LoVo (cell line): ENCODE measurements at regions not wholly inside any gene's neighbourhood (a gene's known extent, or its start where the extent isn't known, plus 50 kb on each side); places are given as distances from the start of the nearest gene placed in this dataset.

Source experiments
- DNase-seq: peaks from one replicate; pipeline ENCODE4 v3.0.0-alpha.2; 2016; ENCODE audit warnings: low spot score

DNA sequence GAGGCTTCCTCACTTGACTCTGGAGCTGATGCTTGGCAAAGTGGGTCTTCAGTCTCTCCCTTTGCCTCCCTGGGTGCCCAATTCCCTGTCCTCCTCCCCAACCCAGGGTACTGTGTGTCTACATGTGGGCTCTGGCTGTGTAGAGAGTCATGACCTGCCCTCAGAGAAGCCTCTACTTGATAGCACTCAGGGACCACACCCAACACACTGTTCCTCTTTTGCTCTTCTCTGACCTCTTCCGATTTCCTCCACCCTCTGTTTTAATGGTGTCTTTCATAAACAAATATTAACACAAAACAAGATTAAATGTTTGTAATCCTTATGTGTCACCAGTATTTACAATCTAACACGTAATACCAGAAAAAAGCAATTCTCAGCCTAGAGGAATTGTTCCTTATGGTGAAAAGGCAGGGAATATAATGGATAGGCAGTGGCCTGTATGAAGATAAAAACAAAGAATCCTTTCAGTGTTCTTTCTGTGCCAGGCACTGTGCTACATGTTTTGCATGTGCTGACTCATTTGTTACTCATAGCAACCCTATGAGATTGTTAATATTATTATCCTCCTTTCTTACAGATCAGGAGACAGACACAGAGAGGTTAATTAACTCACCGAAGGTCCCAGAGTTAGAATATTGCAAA lies 58.2 kb downstream of the HSD3B1 start:
- DNase-seq = peak; percentile 9

- no peak for DNase-seq
Measured at GRCh38 chr1:119569095-119569494, 62.1 kb downstream of the HSD3B1 start.
